Progenitor cell of endocrine pancreas (in vitro differentiated cells): ENCODE measurements at regions not wholly inside any gene's neighbourhood (a gene's known extent, or its start where the extent isn't known, plus 50 kb on each side); places are given as distances from the start of the nearest gene placed in this dataset.
"Not testable (repeated sequence)": the region's sequence is repeated elsewhere in the genome, so short reads cannot be mapped to it uniquely, and the experiment has no call there.

ENCODE experiments used
- DNase-seq: peaks from one replicate; pipeline ENCODE4 v3.0.0; 2021; ENCODE audit warnings: low spot score; ENCODE audit not compliant: unreplicated experiment
- H3K27ac Mint-ChIP-seq: 2 replicates; pipeline ENCODE4 v1.8.0; 2021; ENCODE audit warnings: mild to moderate bottlenecking, moderate library complexity, mixed read lengths
- H3K27me3 Mint-ChIP-seq: 2 replicates; pipeline ENCODE4 v1.8.0; 2021; ENCODE audit warnings: mixed read lengths
- H3K36me3 Mint-ChIP-seq: 2 replicates; pipeline ENCODE4 v1.8.0; 2022; ENCODE audit warnings: mixed read lengths; ENCODE audit not compliant: insufficient read depth
- H3K4me1 Mint-ChIP-seq: 2 replicates; pipeline ENCODE4 v1.8.0; 2021; ENCODE audit warnings: low read depth, mixed read lengths
- H3K4me3 Mint-ChIP-seq: 2 replicates; pipeline ENCODE4 v1.8.0; 2021; ENCODE audit warnings: low read depth, mild to moderate bottlenecking, moderate library complexity, mixed read lengths
- H3K9me3 Mint-ChIP-seq: 2 replicates; pipeline ENCODE4 v1.8.0; 2021; ENCODE audit warnings: low read depth, mixed read lengths

GRCh38 chr16:88231839-88232238 is 150.9 kb upstream of the ZNF469 start:
- not testable (repeated sequence) for H3K36me3 Mint-ChIP-seq, DNase-seq, H3K27ac Mint-ChIP-seq, H3K4me3 Mint-ChIP-seq, H3K9me3 Mint-ChIP-seq, H3K27me3 Mint-ChIP-seq
- peaks cover 14% of the 10 kb centered on the region for H3K4me1 Mint-ChIP-seq

- H3K27ac Mint-ChIP-seq, DNase-seq, H3K36me3 Mint-ChIP-seq, H3K4me3 Mint-ChIP-seq, H3K27me3 Mint-ChIP-seq, H3K9me3 Mint-ChIP-seq: not testable (repeated sequence)
- H3K4me1 Mint-ChIP-seq = peaks cover 14% of the 10 kb centered on the region
Measured at GRCh38 chr16:88232401-88233258, 150.1 kb upstream of the ZNF469 start.

GRCh38 chr16:88233621-88234420 is 148.9 kb upstream of the ZNF469 start:
- not testable (repeated sequence) for H3K9me3 Mint-ChIP-seq, H3K27me3 Mint-ChIP-seq, H3K4me3 Mint-ChIP-seq, H3K36me3 Mint-ChIP-seq, H3K27ac Mint-ChIP-seq, DNase-seq
- H3K4me1 Mint-ChIP-seq = peaks cover 16% of the 10 kb centered on the region

- not testable (repeated sequence) for DNase-seq, H3K36me3 Mint-ChIP-seq, H3K4me3 Mint-ChIP-seq, H3K27me3 Mint-ChIP-seq, H3K9me3 Mint-ChIP-seq, H3K27ac Mint-ChIP-seq
- peaks cover 16% of the 10 kb centered on the region for H3K4me1 Mint-ChIP-seq
Measured at GRCh38 chr16:88234421-88235271, 148.1 kb upstream of the ZNF469 start.

- H3K36me3 Mint-ChIP-seq, H3K4me3 Mint-ChIP-seq, H3K9me3 Mint-ChIP-seq, DNase-seq, H3K27me3 Mint-ChIP-seq: not testable (repeated sequence)
- Mint-ChIP-seq H3K27ac (peak overlapping the region; percentile 80), H3K4me1 (peaks cover 16% of the 10 kb centered on the region)
Measured at GRCh38 chr16:88235691-88236090, 147.1 kb upstream of the ZNF469 start.

- not testable (repeated sequence) for H3K27me3 Mint-ChIP-seq, DNase-seq, H3K36me3 Mint-ChIP-seq, H3K4me3 Mint-ChIP-seq, H3K9me3 Mint-ChIP-seq
- H3K27ac Mint-ChIP-seq = peak overlapping the region; percentile 84
- peaks cover 16% of the 10 kb centered on the region for H3K4me1 Mint-ChIP-seq
Measured at GRCh38 chr16:88236229-88236628, 146.5 kb upstream of the ZNF469 start.

GRCh38 chr16:88237314-88237713 is 145.4 kb upstream of the ZNF469 start:
- H3K4me1 Mint-ChIP-seq = peaks cover 16% of the 10 kb centered on the region
- not testable (repeated sequence) for H3K9me3 Mint-ChIP-seq, H3K4me3 Mint-ChIP-seq, H3K27ac Mint-ChIP-seq, H3K27me3 Mint-ChIP-seq, DNase-seq, H3K36me3 Mint-ChIP-seq

GRCh38 chr16:88237761-88238415 is 144.9 kb upstream of the ZNF469 start:
- not testable (repeated sequence) for DNase-seq, H3K9me3 Mint-ChIP-seq, H3K27me3 Mint-ChIP-seq, H3K36me3 Mint-ChIP-seq, H3K4me3 Mint-ChIP-seq
- Mint-ChIP-seq H3K27ac (peak overlapping the region; percentile 89), H3K4me1 (peaks cover 16% of the 10 kb centered on the region)

- H3K4me3 Mint-ChIP-seq, H3K9me3 Mint-ChIP-seq, H3K36me3 Mint-ChIP-seq, H3K27ac Mint-ChIP-seq, DNase-seq, H3K27me3 Mint-ChIP-seq: not testable (repeated sequence)
- H3K4me1 Mint-ChIP-seq = peaks cover 16% of the 10 kb centered on the region
Measured at GRCh38 chr16:88238732-88239274, 144.0 kb upstream of the ZNF469 start.

GRCh38 chr16:88240118-88240517 is 142.6 kb upstream of the ZNF469 start:
- not testable (repeated sequence) for DNase-seq, H3K4me3 Mint-ChIP-seq, H3K27ac Mint-ChIP-seq, H3K9me3 Mint-ChIP-seq, H3K27me3 Mint-ChIP-seq, H3K36me3 Mint-ChIP-seq
- peaks cover 14% of the 10 kb centered on the region for H3K4me1 Mint-ChIP-seq

- not testable (repeated sequence) for H3K4me3 Mint-ChIP-seq, H3K9me3 Mint-ChIP-seq, H3K27ac Mint-ChIP-seq, DNase-seq, H3K27me3 Mint-ChIP-seq, H3K4me1 Mint-ChIP-seq, H3K36me3 Mint-ChIP-seq
Measured at GRCh38 chr16:88240776-88241175, 142.0 kb upstream of the ZNF469 start.
